VCaP (cell line): ENCODE measurements at regions not wholly inside any gene's neighbourhood (a gene's known extent, or its start where the extent isn't known, plus 50 kb on each side); places are given as distances from the start of the nearest gene placed in this dataset.
"Not testable (repeated sequence)": the region's sequence is repeated elsewhere in the genome, so short reads cannot be mapped to it uniquely, and the experiment has no call there.

Source experiments
- H3K27ac ChIP-seq: fragments of 450-650 bp; 2 replicates; pipeline ENCODE4 v1.5.1; 2017
- CTCF ChIP-seq: fragments of 450-650 bp; conservative IDR thresholded peaks from 2 replicates; pipeline ENCODE4 v1.5.1; 2017; ENCODE audit warnings: mild to moderate bottlenecking, moderate library complexity

DNA sequence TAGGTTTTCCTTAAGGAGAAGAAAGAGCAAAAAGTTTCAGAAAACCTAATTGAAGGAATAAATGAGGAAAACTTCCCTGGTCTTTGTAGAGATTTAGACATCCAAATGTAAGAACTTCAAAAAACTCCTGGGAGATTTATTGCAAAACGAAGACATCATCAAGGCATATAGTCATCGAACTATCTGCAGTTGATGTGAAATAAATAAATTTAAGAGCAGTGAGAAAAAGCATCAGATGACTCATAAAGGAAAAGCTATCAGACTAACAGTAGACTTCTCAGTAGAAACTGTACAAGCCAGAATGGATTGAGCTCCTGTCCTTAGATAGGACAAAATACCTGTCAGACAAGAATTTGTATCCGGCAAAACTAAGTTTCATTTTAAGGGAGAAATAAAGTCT, 569.4 kb upstream of the ADAMTS5 start:
- TF ChIP-seq CTCF = no peak

GRCh38 chr21:27535188-27535587, 568.3 kb upstream of the ADAMTS5 start:
- TF ChIP-seq CTCF = no peak
- H3K27ac ChIP-seq = no peak overlapping the region

More for the DNA sequence above, 569.4 kb upstream of the ADAMTS5 start:
- no peak overlapping the region for H3K27ac ChIP-seq

- no peak for TF ChIP-seq CTCF
- no peak overlapping the region for H3K27ac ChIP-seq
Observed at GRCh38 chr21:27534206-27534605, 567.3 kb upstream of the ADAMTS5 start.

GRCh38 chr21:27532076-27532475, 565.2 kb upstream of the ADAMTS5 start:
- H3K27ac ChIP-seq = no peak overlapping the region
- TF ChIP-seq CTCF = no peak

DNA sequence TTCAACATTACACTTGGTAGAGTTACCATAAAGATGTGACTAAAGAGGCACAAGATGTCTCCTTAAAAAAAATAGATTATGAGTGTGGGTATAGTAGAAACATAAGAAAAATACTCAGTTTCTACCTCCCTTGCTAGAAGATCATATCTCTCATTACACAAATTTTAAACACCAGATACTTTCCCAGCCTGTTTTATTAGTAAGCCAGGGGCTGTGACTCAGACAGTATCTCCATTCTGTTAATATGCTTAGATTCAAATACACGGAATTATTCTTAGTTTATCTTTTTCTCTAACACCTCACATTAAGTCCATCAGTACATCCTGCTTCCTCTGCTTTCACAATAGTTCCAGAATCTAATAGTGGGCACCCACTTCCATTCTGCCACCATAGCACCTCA, 561.8 kb upstream of the ADAMTS5 start:
- TF ChIP-seq CTCF = no peak
- no peak overlapping the region for H3K27ac ChIP-seq

- no peak for TF ChIP-seq CTCF
- no peak overlapping the region for H3K27ac ChIP-seq
Observed at GRCh38 chr21:27526451-27526850, 559.6 kb upstream of the ADAMTS5 start.

DNA sequence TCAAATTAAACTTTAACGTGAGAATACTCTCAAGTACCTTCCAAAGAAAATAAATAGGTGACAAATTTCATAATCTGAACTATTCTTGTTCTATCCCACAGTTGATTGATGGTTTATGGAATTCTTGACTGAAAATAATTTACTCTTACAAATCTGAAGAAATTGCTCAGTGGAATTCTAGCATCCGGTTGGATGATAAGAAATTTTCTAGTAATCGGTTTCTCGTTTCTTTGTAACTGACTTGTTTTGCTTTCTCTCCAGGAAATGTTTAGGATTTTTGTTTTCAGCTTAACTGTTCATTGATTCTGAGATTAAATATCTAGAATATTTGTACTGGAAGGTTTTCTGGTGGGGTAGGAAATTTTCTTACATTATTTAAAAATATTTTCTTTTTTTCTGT, 558.9 kb upstream of the ADAMTS5 start:
- TF ChIP-seq CTCF = no peak
- H3K27ac ChIP-seq = no peak overlapping the region

DNA sequence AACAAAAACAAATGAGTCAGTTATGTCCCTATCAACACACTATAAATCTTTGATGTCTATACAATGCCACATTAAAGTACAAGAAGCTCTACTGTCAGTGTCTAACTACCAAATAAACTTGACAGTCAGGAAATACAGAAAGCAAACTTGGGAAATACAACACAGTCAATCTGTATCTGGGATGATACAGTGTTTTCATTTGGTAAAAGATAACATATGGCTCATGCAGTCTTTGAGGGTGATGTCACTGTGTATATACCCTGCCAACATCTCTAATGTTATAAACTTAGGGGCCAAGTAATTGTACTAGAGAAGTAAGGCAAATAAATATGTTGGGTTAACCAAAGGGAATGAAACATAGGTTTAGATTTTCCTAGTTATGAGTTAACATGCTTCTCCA, 552.5 kb upstream of the ADAMTS5 start:
- TF ChIP-seq CTCF = no peak
- H3K27ac ChIP-seq = no peak overlapping the region

DNA sequence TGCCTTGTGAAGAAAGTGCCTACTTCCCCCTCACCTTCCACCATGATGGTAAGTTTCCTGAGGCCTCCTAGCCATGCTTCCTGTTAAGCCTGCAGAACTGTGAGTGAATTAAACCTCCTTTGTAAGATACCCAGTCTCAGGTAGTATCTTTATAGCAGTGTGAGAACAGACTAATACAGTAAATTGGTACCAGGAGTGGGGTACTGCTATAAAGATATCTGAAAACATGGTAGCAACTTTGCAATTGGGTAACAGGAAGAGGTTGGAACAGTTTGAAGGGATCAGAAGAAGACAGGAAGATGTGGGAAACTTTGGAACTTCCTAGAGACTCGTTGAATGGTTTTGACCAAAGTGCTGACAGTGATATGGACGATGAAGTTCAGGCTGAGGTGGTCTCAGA, 550.3 kb upstream of the ADAMTS5 start:
- H3K27ac ChIP-seq = not testable (repeated sequence)
